OCI-LY1 (cell line): ENCODE measurements at regions not wholly inside any gene's neighbourhood (a gene's known extent, or its start where the extent isn't known, plus 50 kb on each side); places are given as distances from the start of the nearest gene placed in this dataset.

ENCODE experiments used
- H2AFZ ChIP-seq: fragments of 200-600 bp; sonication (generic), shearing (Covaris generic); 2 replicates; pipeline ENCODE4 v1.6.0; 2014; ENCODE audit warnings: antibody characterized with exemption, mild to moderate bottlenecking, low read length
- H3F3A ChIP-seq: fragments of 200-600 bp; sonication (generic), shearing (Covaris generic); 2 replicates; pipeline ENCODE4 v1.6.0; 2014; ENCODE audit warnings: mild to moderate bottlenecking, antibody characterized with exemption, low read length, moderate library complexity; ENCODE audit not compliant: insufficient read depth
- H3K27ac ChIP-seq: fragments of 200-600 bp; sonication (generic); 2 replicates; pipeline ENCODE4 v1.5.1; 2014; ENCODE audit warnings: low read length, mixed run types, mild to moderate bottlenecking, low read depth; ENCODE audit not compliant: poor library complexity, severe bottlenecking
- H3K27me3 ChIP-seq: fragments of 200-600 bp; sonication (generic); 2 replicates; pipeline ENCODE4 v1.6.0; 2014; ENCODE audit warnings: antibody characterized with exemption, mild to moderate bottlenecking, low read length, moderate library complexity; ENCODE audit not compliant: insufficient read depth
- H3K36me3 ChIP-seq: fragments of 200-600 bp; sonication (generic); 2 replicates; pipeline ENCODE4 v1.6.1; 2014; ENCODE audit warnings: mild to moderate bottlenecking, antibody characterized with exemption, low read length, moderate library complexity, mixed read lengths; ENCODE audit not compliant: insufficient read depth
- H3K4me1 ChIP-seq: fragments of 200-600 bp; sonication (generic); 2 replicates; pipeline ENCODE4 v1.5.1; 2014; ENCODE audit warnings: mild to moderate bottlenecking, low read length, moderate library complexity; ENCODE audit not compliant: insufficient read depth, severe bottlenecking
- H3K4me2 ChIP-seq: fragments of 200-600 bp; sonication (generic), shearing (Covaris generic); 2 replicates; pipeline ENCODE4 v1.6.1; 2014; ENCODE audit warnings: low read length
- H3K4me3 ChIP-seq: fragments of 200-600 bp; sonication (generic); 2 replicates; pipeline ENCODE4 v1.5.1; 2014; ENCODE audit warnings: low read length, low read depth, mild to moderate bottlenecking, mixed read lengths; ENCODE audit not compliant: poor library complexity, severe bottlenecking
- H3K79me2 ChIP-seq: fragments of 200-600 bp; shearing (Covaris generic); 2 replicates; pipeline ENCODE4 v1.6.1; 2016; ENCODE audit warnings: mixed run types, low read length, mixed read lengths; ENCODE audit not compliant: insufficient read depth
- H3K9ac ChIP-seq: fragments of 200-600 bp; sonication (generic), shearing (Covaris generic); 2 replicates; pipeline ENCODE4 v1.6.1; 2014; ENCODE audit warnings: mild to moderate bottlenecking, low read length, mixed read lengths
- H3K9me2 ChIP-seq: fragments of 200-600 bp; sonication (generic), shearing (Covaris generic); 2 replicates; pipeline ENCODE4 v1.6.1; 2014; ENCODE audit warnings: low read depth, mild to moderate bottlenecking, low read length, mixed read lengths
- H3K9me3 ChIP-seq: fragments of 200-600 bp; shearing (Covaris generic); 2 replicates; pipeline ENCODE4 v1.6.1; 2014; ENCODE audit warnings: low read length, mixed read lengths
- H4K20me1 ChIP-seq: fragments of 200-600 bp; sonication (generic), shearing (Covaris generic); 2 replicates; pipeline ENCODE4 v1.6.0; 2016; ENCODE audit warnings: mild to moderate bottlenecking, low read length; ENCODE audit not compliant: insufficient read depth
- EZH2 ChIP-seq: fragments of 200-600 bp; sonication (generic), shearing (Covaris generic); IDR thresholded peaks from 2 replicates; pipeline ENCODE4 v1.8.0; 2017; ENCODE audit warnings: borderline replicate concordance, mixed run types, mild to moderate bottlenecking, antibody characterized with exemption, low read length, moderate library complexity, mixed read lengths
- TF ChIP-seq, protein P1 (sequence below): fragments of 200-600 bp; sonication (generic), shearing (Covaris generic); IDR thresholded peaks from 2 replicates; pipeline ENCODE4 v1.5.1; 2017; ENCODE audit warnings: mild to moderate bottlenecking, antibody characterized with exemption, low read length, moderate library complexity, mixed read lengths

DNA sequence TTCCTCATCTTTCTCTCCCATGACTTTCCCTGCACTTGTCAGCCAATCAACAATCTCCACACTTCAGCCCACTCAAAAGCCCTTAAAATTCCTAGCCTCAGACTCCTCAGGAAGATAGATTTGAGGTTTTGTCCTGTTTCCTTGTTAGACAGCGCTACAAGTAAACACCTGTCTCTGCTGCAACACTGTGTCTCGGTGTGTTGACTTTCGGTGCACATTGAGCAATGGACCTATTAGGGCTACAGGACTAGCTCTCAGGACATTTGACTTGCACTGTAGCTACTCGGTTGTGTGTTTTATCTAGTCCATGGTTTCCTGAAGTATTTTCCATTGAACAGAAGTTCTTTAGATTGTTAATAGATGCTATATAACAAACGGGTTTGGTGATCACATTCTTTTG, 140.9 kb upstream of the XPO1 start:
- H2AFZ ChIP-seq: no peak overlapping the region
- H4K20me1 ChIP-seq: no peaks in the 10 kb centered on the region
- no peaks in the 10 kb centered on the region for H3F3A ChIP-seq
- peaks cover 10% of the 10 kb centered on the region for H3K9me3 ChIP-seq
- TF ChIP-seq, protein P1, sequence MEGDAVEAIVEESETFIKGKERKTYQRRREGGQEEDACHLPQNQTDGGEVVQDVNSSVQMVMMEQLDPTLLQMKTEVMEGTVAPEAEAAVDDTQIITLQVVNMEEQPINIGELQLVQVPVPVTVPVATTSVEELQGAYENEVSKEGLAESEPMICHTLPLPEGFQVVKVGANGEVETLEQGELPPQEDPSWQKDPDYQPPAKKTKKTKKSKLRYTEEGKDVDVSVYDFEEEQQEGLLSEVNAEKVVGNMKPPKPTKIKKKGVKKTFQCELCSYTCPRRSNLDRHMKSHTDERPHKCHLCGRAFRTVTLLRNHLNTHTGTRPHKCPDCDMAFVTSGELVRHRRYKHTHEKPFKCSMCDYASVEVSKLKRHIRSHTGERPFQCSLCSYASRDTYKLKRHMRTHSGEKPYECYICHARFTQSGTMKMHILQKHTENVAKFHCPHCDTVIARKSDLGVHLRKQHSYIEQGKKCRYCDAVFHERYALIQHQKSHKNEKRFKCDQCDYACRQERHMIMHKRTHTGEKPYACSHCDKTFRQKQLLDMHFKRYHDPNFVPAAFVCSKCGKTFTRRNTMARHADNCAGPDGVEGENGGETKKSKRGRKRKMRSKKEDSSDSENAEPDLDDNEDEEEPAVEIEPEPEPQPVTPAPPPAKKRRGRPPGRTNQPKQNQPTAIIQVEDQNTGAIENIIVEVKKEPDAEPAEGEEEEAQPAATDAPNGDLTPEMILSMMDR: no peak
- no peak for TF ChIP-seq EZH2
- H3K27me3 ChIP-seq: no peaks in the 10 kb centered on the region; the same call in 1 of the 2 replicates
- H3K4me2 ChIP-seq: no peak overlapping the region
- H3K27ac ChIP-seq: no peak overlapping the region
- no peaks in the 10 kb centered on the region for H3K79me2 ChIP-seq
- H3K9me2 ChIP-seq: no peaks in the 10 kb centered on the region
- no peak overlapping the region for H3K4me3 ChIP-seq
- H3K9ac ChIP-seq: no peak overlapping the region
- H3K4me1 ChIP-seq: no peaks in the 10 kb centered on the region
- H3K36me3 ChIP-seq: no peaks in the 10 kb centered on the region

DNA sequence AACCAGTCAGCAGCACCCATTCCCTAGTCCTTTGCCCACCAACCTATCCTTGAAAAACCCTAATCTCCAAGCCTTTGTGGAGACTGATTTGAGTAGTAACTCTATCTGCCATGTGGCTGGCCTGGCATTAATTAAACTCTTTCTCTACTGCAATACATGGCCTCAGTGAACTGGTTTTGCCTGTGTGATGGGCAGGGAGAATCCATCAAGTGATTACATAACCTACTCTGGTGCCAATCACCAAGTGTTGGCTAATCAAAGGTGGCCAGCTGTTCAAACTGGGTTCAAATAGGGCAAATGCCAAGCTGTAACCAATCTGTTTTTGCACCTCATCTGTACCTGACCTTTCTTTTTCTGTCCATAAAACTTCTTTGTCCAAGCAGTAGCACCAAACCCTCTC, 139.8 kb upstream of the XPO1 start:
- H3K4me1 ChIP-seq: no peaks in the 10 kb centered on the region
- no peak overlapping the region for H3K27ac ChIP-seq
- no peak overlapping the region for H3K4me2 ChIP-seq
- no peak overlapping the region for H2AFZ ChIP-seq
- TF ChIP-seq EZH2: no peak
- TF ChIP-seq, protein P1: no peak
- no peaks in the 10 kb centered on the region for H4K20me1 ChIP-seq
- no peaks in the 10 kb centered on the region for H3K79me2 ChIP-seq
- no peaks in the 10 kb centered on the region; the same call in 1 of the 2 replicates for H3K27me3 ChIP-seq
- no peaks in the 10 kb centered on the region for H3K36me3 ChIP-seq
- H3K9me2 ChIP-seq: no peaks in the 10 kb centered on the region
- no peak overlapping the region for H3K9ac ChIP-seq
- peaks cover 10% of the 10 kb centered on the region for H3K9me3 ChIP-seq
- no peak overlapping the region for H3K4me3 ChIP-seq
- H3F3A ChIP-seq: no peaks in the 10 kb centered on the region

DNA sequence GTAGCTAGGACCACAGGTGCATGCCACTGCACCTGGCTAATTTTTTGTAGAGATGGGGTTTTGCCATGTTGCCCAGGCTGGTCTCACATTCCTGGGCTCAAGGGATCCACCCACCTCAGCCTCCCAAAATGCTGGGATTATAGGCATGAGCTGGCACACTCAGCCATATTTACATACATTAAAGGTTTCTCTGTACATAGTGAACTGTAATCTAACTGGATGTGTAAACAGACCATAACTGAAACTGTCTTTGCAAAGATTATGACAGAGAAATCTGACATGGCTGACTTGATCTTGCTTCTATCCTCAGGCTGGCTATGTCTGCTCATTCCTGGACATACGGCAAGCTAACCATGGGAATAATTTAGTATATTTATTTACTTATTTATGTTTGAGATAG, 139.2 kb upstream of the XPO1 start:
- H2AFZ ChIP-seq: no peak overlapping the region
- no peak overlapping the region for H3K4me3 ChIP-seq
- no peak overlapping the region for H3K4me2 ChIP-seq
- H3K27ac ChIP-seq: no peak overlapping the region
- H3K9ac ChIP-seq: no peak overlapping the region
- no peak for TF ChIP-seq EZH2
- TF ChIP-seq, protein P1: no peak
- no peaks in the 10 kb centered on the region for H3K79me2 ChIP-seq
- no peaks in the 10 kb centered on the region for H3F3A ChIP-seq
- H3K4me1 ChIP-seq: no peaks in the 10 kb centered on the region
- no peaks in the 10 kb centered on the region for H3K9me2 ChIP-seq
- peaks cover 10% of the 10 kb centered on the region for H3K9me3 ChIP-seq
- no peaks in the 10 kb centered on the region; the same call in 1 of the 2 replicates for H3K27me3 ChIP-seq
- H3K36me3 ChIP-seq: no peaks in the 10 kb centered on the region
- no peaks in the 10 kb centered on the region for H4K20me1 ChIP-seq
